ENCODE measurements at regions not wholly inside any gene's neighbourhood (a gene's known extent, or its start where the extent isn't known, plus 50 kb on each side); places are given as distances from the start of the nearest gene placed in this dataset.

DNA sequence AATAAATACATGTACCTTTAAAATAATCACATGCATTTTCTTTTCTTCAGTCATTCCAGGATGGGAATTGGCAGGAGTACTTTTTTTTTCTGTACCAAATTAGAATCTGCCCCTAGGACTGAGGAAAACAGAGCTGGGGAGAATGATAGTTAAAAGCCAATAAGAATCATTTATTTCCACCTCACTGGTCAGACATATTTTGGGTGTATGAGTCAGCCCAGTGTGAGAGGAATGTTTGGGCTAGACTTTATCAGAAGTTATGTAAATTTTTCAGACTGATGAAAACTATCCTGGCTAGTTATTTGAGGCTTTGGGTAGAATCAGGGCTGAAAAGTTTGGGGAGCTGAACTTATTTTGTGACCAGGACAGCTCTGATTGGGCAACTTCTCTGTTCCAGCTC is 303.1 kb upstream of the NPSR1 start:
- TF ChIP-seq, protein P1, sequence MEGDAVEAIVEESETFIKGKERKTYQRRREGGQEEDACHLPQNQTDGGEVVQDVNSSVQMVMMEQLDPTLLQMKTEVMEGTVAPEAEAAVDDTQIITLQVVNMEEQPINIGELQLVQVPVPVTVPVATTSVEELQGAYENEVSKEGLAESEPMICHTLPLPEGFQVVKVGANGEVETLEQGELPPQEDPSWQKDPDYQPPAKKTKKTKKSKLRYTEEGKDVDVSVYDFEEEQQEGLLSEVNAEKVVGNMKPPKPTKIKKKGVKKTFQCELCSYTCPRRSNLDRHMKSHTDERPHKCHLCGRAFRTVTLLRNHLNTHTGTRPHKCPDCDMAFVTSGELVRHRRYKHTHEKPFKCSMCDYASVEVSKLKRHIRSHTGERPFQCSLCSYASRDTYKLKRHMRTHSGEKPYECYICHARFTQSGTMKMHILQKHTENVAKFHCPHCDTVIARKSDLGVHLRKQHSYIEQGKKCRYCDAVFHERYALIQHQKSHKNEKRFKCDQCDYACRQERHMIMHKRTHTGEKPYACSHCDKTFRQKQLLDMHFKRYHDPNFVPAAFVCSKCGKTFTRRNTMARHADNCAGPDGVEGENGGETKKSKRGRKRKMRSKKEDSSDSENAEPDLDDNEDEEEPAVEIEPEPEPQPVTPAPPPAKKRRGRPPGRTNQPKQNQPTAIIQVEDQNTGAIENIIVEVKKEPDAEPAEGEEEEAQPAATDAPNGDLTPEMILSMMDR (conservative IDR thresholded peaks at IDR 0.05; ENCODE audit: low read depth, low read length) = no peak
- no peak for TF ChIP-seq EZH2 (IDR thresholded peaks at IDR 0.05; ENCODE audit: borderline replicate concordance, low read depth, low read length, poor library complexity, severe bottlenecking)

Measured in A673 (cell line).